ENCODE measurements at regions not wholly inside any gene's neighbourhood (a gene's known extent, or its start where the extent isn't known, plus 50 kb on each side); places are given as distances from the start of the nearest gene placed in this dataset.

DNA sequence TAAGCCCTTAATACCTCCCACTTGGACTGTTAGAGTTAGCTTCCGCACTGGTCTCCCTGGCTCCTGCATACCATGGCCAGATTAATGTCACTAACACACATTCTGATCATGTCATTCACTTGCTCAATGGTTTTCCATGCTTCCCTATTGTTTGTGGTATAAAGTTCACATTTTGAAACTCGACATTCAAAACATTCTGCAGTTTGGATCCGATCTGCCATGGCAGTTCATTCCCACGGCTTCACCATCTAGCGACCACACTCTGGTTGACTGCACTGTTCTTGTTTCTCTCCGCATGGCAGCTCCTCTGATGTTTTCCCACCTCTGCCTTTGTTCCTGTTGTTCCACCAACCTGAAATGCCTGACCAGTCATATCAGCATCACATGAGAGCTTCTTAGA is 87.4 kb upstream of the WAC start:
- no peak overlapping the region for H3K4me3 ChIP-seq (ENCODE audit: low read depth, low read length)
- ChIA-PET POLR2A (no interaction called here), CTCF (interaction anchor here (0.6 to 0.7 kb wide), 2 partner anchors 17 to 45 kb away, joined by 3 to 4 read pairs; no protein-coding TSS in a partner anchor)
- H3K27ac ChIP-seq (ENCODE audit: extremely low read depth, low read depth, low read length): no peak overlapping the region
- H3K4me1 ChIP-seq (ENCODE audit: control insufficient read depth, insufficient read depth, low read length): no peaks in the 10 kb centered on the region
- no peaks in the 10 kb centered on the region for H3K36me3 ChIP-seq (ENCODE audit: control insufficient read depth in 2 of 2, insufficient read depth in 1 of 2, low read length in 2 of 2)
- TF ChIP-seq, protein P1, sequence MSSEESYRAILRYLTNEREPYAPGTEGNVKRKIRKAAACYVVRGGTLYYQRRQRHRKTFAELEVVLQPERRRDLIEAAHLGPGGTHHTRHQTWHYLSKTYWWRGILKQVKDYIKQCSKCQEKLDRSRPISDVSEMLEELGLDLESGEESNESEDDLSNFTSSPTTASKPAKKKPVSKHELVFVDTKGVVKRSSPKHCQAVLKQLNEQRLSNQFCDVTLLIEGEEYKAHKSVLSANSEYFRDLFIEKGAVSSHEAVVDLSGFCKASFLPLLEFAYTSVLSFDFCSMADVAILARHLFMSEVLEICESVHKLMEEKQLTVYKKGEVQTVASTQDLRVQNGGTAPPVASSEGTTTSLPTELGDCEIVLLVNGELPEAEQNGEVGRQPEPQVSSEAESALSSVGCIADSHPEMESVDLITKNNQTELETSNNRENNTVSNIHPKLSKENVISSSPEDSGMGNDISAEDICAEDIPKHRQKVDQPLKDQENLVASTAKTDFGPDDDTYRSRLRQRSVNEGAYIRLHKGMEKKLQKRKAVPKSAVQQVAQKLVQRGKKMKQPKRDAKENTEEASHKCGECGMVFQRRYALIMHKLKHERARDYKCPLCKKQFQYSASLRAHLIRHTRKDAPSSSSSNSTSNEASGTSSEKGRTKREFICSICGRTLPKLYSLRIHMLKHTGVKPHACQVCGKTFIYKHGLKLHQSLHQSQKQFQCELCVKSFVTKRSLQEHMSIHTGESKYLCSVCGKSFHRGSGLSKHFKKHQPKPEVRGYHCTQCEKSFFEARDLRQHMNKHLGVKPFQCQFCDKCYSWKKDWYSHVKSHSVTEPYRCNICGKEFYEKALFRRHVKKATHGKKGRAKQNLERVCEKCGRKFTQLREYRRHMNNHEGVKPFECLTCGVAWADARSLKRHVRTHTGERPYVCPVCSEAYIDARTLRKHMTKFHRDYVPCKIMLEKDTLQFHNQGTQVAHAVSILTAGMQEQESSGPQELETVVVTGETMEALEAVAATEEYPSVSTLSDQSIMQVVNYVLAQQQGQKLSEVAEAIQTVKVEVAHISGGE (tag by site-specific recombination; conservative IDR thresholded peaks at IDR 0.05; ENCODE audit: low read depth): no peak
- TF ChIP-seq ZNF791 (tag by site-specific recombination; IDR thresholded peaks at IDR 0.05) (no peak), ZNF473 (tag by site-specific recombination; IDR thresholded peaks at IDR 0.05) (no peak), HOXD13 (CRISPR knock-in tag; IDR thresholded peaks at IDR 0.05; ENCODE audit: borderline replicate concordance) (no peak), SCRT2 (tag by site-specific recombination; IDR thresholded peaks at IDR 0.05) (no peak)
- TF ChIP-seq, protein P2, sequence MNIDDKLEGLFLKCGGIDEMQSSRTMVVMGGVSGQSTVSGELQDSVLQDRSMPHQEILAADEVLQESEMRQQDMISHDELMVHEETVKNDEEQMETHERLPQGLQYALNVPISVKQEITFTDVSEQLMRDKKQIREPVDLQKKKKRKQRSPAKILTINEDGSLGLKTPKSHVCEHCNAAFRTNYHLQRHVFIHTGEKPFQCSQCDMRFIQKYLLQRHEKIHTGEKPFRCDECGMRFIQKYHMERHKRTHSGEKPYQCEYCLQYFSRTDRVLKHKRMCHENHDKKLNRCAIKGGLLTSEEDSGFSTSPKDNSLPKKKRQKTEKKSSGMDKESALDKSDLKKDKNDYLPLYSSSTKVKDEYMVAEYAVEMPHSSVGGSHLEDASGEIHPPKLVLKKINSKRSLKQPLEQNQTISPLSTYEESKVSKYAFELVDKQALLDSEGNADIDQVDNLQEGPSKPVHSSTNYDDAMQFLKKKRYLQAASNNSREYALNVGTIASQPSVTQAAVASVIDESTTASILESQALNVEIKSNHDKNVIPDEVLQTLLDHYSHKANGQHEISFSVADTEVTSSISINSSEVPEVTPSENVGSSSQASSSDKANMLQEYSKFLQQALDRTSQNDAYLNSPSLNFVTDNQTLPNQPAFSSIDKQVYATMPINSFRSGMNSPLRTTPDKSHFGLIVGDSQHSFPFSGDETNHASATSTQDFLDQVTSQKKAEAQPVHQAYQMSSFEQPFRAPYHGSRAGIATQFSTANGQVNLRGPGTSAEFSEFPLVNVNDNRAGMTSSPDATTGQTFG (tag by site-specific recombination; IDR thresholded peaks at IDR 0.05; ENCODE audit: borderline replicate concordance): no peak
- TF ChIP-seq, protein P3, sequence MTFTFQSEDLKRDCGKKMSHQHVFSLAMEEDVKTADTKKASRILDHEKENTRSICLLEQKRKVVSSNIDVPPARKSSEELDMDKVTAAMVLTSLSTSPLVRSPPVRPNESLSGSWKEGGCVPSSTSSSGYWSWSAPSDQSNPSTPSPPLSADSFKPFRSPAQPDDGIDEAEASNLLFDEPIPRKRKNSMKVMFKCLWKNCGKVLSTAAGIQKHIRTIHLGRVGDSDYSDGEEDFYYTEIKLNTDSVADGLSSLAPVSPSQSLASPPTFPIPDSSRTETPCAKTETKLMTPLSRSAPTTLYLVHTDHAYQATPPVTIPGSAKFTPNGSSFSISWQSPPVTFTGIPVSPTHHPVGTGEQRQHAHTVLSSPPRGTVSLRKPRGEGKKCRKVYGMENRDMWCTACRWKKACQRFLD (tag by site-specific recombination; IDR thresholded peaks at IDR 0.05): no peak
- no peaks in the 10 kb centered on the region for H3K9me3 ChIP-seq (ENCODE audit: control insufficient read depth, insufficient read depth, low read depth, low read length)

DNA sequence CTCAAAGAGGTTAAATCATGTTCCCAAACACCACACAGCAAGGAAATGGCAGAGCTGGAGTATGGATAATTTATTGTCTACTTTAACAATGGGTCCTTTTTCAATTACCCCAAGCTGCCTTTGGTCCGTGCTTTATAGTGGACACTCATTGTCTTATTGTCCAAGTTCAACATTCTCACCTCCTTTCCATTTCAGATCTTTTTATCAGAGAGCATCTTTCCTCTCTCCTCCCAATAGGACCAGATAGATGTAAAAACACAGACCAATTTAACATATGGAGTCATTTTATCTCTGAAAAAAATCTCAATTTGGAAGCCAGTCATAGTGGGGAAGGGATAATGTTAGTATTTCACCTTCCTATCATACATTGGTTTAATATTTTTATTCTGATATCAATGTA is 83.5 kb upstream of the WAC start:
- H3K36me3 ChIP-seq (ENCODE audit: control insufficient read depth in 2 of 2, insufficient read depth in 1 of 2, low read length in 2 of 2): no peaks in the 10 kb centered on the region
- ChIA-PET POLR2A (no interaction called here), CTCF (interaction anchor here (0.5 to 0.6 kb wide), 2 partner anchors 70 to 852 kb away, joined by 3 to 4 read pairs; no protein-coding TSS in a partner anchor)
- no peak overlapping the region for H3K4me3 ChIP-seq (ENCODE audit: low read depth, low read length)
- no peak overlapping the region for H3K27ac ChIP-seq (ENCODE audit: extremely low read depth, low read depth, low read length)
- TF ChIP-seq, protein P4, sequence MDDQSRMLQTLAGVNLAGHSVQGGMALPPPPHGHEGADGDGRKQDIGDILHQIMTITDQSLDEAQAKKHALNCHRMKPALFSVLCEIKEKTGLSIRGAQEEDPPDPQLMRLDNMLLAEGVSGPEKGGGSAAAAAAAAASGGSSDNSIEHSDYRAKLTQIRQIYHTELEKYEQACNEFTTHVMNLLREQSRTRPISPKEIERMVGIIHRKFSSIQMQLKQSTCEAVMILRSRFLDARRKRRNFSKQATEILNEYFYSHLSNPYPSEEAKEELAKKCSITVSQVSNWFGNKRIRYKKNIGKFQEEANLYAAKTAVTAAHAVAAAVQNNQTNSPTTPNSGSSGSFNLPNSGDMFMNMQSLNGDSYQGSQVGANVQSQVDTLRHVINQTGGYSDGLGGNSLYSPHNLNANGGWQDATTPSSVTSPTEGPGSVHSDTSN (CRISPR knock-in tag; IDR thresholded peaks at IDR 0.05): no peak
- TF ChIP-seq KLF1 (tag by site-specific recombination; IDR thresholded peaks at IDR 0.05): no peak
- no peak for TF ChIP-seq ZNF561 (tag by site-specific recombination; IDR thresholded peaks at IDR 0.05; ENCODE audit: borderline replicate concordance)
- no peak for TF ChIP-seq ZNF157 (tag by site-specific recombination; IDR thresholded peaks at IDR 0.05)
- TF ChIP-seq SETDB1 (IDR thresholded peaks at IDR 0.05; ENCODE audit: insufficient read length, low read length): no peak
- TF ChIP-seq ZNF548 (tag by site-specific recombination; IDR thresholded peaks at IDR 0.05): no peak
- no peak for TF ChIP-seq SP7 (tag by site-specific recombination; IDR thresholded peaks at IDR 0.05)
- no peak for TF ChIP-seq ZNF302 (tag by site-specific recombination; IDR thresholded peaks at IDR 0.05; ENCODE audit: low read depth)
- no peak for TF ChIP-seq ZNF175 (tag by site-specific recombination; IDR thresholded peaks at IDR 0.05)
- H3K9me3 ChIP-seq (ENCODE audit: control insufficient read depth, insufficient read depth, low read depth, low read length): no peaks in the 10 kb centered on the region
- no peaks in the 10 kb centered on the region for H3K4me1 ChIP-seq (ENCODE audit: control insufficient read depth, insufficient read depth, low read length)

Data from HEK293 (cell line).